RWPE1 (cell line): ENCODE measurements at regions not wholly inside any gene's neighbourhood (a gene's known extent, or its start where the extent isn't known, plus 50 kb on each side); places are given as distances from the start of the nearest gene placed in this dataset.

Source experiments
- CTCF ChIA-PET: fragments of 350-600 bp; sonication (Branson Sonifier 250); formaldehyde crosslinking; extraction: SDS; loops from one replicate; lab custom pipeline; 2021; lab: Yijun Ruan, JAX
- POLR2A ChIA-PET: fragments of 400-600 bp; formaldehyde crosslinking; extraction: SDS; loops from one replicate; lab custom pipeline; 2020; ENCODE audit warnings: antibody characterized with exemption; ENCODE audit not compliant: low non-redundant PET; lab: Yijun Ruan, JAX
- DNase-seq: peaks from one replicate; pipeline ENCODE4 v3.0.0; 2012; ENCODE audit warnings: low spot score
- H3K27ac ChIP-seq: fragments of 450-650 bp; 2 replicates; pipeline ENCODE4 v1.5.1; 2017
- CTCF ChIP-seq: fragments of 450-650 bp; conservative IDR thresholded peaks from 2 replicates; pipeline ENCODE4 v1.5.1; 2017; ENCODE audit warnings: low read depth, mild to moderate bottlenecking

- ChIA-PET CTCF (interaction anchor here (0.6 kb wide), 2 partner anchors 354 to 750 kb away, joined by 3 to 7 read pairs; no protein-coding TSS in a partner anchor), POLR2A (no interaction called here)
- H3K27ac ChIP-seq, result no peak overlapping the region
- DNase-seq, result no peak
- no peak for TF ChIP-seq CTCF
Observed at GRCh38 chr7:68442931-68443631, 1155.2 kb upstream of the AUTS2 start.

- POLR2A ChIA-PET, result no interaction called here
- CTCF ChIA-PET, result no interaction called here
- no peak overlapping the region for H3K27ac ChIP-seq
- no peak for TF ChIP-seq CTCF
- no peak for DNase-seq
Observed at GRCh38 chr7:68444042-68444441, 1154.2 kb upstream of the AUTS2 start.

- TF ChIP-seq CTCF, result no peak
- POLR2A ChIA-PET, result no interaction called here
- no peak overlapping the region for H3K27ac ChIP-seq
- DNase-seq, result no peak
- CTCF ChIA-PET, result no interaction called here
Observed at GRCh38 chr7:68444956-68445355, 1153.3 kb upstream of the AUTS2 start.

GRCh38 chr7:68446183-68446582, 1152.1 kb upstream of the AUTS2 start:
- CTCF ChIA-PET, result no interaction called here
- no peak overlapping the region for H3K27ac ChIP-seq
- POLR2A ChIA-PET, result no interaction called here
- TF ChIP-seq CTCF, result no peak
- DNase-seq, result no peak

GRCh38 chr7:68449099-68449498, 1149.2 kb upstream of the AUTS2 start:
- CTCF ChIA-PET, result no interaction called here
- POLR2A ChIA-PET, result no interaction called here
- no peak for TF ChIP-seq CTCF
- DNase-seq, result no peak
- no peak overlapping the region for H3K27ac ChIP-seq

- H3K27ac ChIP-seq, result no peak overlapping the region
- POLR2A ChIA-PET, result no interaction called here
- CTCF ChIA-PET, result no interaction called here
- no peak for TF ChIP-seq CTCF
- DNase-seq, result no peak
Observed at GRCh38 chr7:68449816-68450215, 1148.5 kb upstream of the AUTS2 start.
